GM10248 (cell line): ENCODE measurements at regions not wholly inside any gene's neighbourhood (a gene's known extent, or its start where the extent isn't known, plus 50 kb on each side); places are given as distances from the start of the nearest gene placed in this dataset.
"Not testable (repeated sequence)": the region's sequence is repeated elsewhere in the genome, so short reads cannot be mapped to it uniquely, and the experiment has no call there.

ENCODE experiments used
- CTCF ChIA-PET: fragments of 300-600 bp; sonication (Branson Sonifier 250); formaldehyde crosslinking; extraction: SDS; loops from one replicate; lab custom pipeline; 2021; ENCODE audit warnings: antibody characterized with exemption; lab: Yijun Ruan, JAX
- POLR2A ChIA-PET: fragments of 350-650 bp; sonication (Branson Sonifier 250); formaldehyde crosslinking; extraction: SDS; loops from one replicate; lab custom pipeline; 2020; ENCODE audit warnings: antibody characterized with exemption; lab: Yijun Ruan, JAX
- DNase-seq: peaks from one replicate; pipeline ENCODE4 v3.0.0; 2012; ENCODE audit errors: extremely low spot score
- CTCF ChIP-seq: IDR thresholded peaks from 2 replicates; pipeline ENCODE4 v1.5.1; 2012; ENCODE audit warnings: mild to moderate bottlenecking, low read depth; ENCODE audit errors: extremely low read depth, missing control alignments, control extremely low read depth

- no peak for TF ChIP-seq CTCF
- ChIA-PET POLR2A (no interaction called here), CTCF (interaction anchor here (1.4 kb wide), 1 partner anchor 10 kb away, joined by 4 read pairs; no protein-coding TSS in a partner anchor)
- no peak for DNase-seq
These were observed 162.5 kb downstream of the NUFIP1 start for GRCh38 chr13:44826591-44827350.

- ChIA-PET CTCF (no interaction called here), POLR2A (no interaction called here)
- no peak for TF ChIP-seq CTCF
- DNase-seq, result no peak
These were observed 163.3 kb downstream of the NUFIP1 start for GRCh38 chr13:44825953-44826352.

- CTCF ChIA-PET, result interaction anchor here (1.0 to 1.2 kb wide), 2 partner anchors 14 to 26 kb away, joined by 3 read pairs; no protein-coding TSS in a partner anchor
- POLR2A ChIA-PET, DNase-seq: not testable (repeated sequence)
These were observed 165.7 kb downstream of the NUFIP1 start for GRCh38 chr13:44823555-44823954.

GRCh38 chr13:44822291-44822690 lies 167.0 kb downstream of the NUFIP1 start:
- no peak for TF ChIP-seq CTCF
- no peak for DNase-seq
- CTCF ChIA-PET, result no interaction called here
- POLR2A ChIA-PET, result no interaction called here

- POLR2A ChIA-PET, result no interaction called here
- CTCF ChIA-PET, result no interaction called here
These were observed 169.5 kb downstream of the NUFIP1 start for GRCh38 chr13:44819772-44820171.

GRCh38 chr13:44819245-44819644 lies 170.0 kb downstream of the NUFIP1 start:
- no peak for TF ChIP-seq CTCF
- no peak for DNase-seq
- ChIA-PET CTCF (no interaction called here), POLR2A (no interaction called here)

More at GRCh38 chr13:44819772-44820171, 169.5 kb downstream of the NUFIP1 start:
- no peak for DNase-seq
- no peak for TF ChIP-seq CTCF

GRCh38 chr13:44818428-44818827 lies 170.8 kb downstream of the NUFIP1 start:
- TF ChIP-seq CTCF, result no peak
- ChIA-PET POLR2A (no interaction called here), CTCF (interaction anchor here (0.8 to 1.0 kb wide), 3 partner anchors 10 to 334 kb away, joined by 3 read pairs; no protein-coding TSS in a partner anchor)
- DNase-seq, result no peak
